ENCODE measurements at regions not wholly inside any gene's neighbourhood (a gene's known extent, or its start where the extent isn't known, plus 50 kb on each side); places are given as distances from the start of the nearest gene placed in this dataset.

DNA sequence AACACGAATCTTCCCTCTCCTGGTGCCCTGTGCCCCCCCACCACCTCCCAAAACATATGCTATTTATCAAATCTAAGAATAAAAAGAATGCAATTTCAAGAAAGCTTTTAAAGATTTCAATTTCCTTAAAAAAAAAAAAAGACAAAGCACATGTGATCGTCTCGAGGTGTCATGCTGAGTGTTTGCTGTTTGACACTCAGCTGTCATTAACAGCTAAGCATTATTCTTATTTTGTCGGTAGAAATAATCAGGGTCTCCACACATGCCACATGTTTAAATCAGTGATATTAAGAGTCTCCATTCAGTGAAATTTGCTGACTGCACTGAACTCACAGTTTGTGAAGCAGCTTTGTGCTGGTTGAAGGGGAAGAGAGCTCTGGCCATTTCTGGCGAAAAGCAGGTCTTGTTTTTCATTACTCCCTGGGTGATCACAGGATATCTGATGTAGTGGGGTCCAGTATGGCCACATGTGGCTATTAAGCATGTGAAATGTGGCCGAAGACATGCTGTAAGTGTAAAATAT, 281.8 kb downstream of the SATB1 start:
- no peak for TF ChIP-seq EZH2 (IDR thresholded peaks at IDR 0.05; ENCODE audit: insufficient read depth, low read length)
- TF ChIP-seq, protein P1, sequence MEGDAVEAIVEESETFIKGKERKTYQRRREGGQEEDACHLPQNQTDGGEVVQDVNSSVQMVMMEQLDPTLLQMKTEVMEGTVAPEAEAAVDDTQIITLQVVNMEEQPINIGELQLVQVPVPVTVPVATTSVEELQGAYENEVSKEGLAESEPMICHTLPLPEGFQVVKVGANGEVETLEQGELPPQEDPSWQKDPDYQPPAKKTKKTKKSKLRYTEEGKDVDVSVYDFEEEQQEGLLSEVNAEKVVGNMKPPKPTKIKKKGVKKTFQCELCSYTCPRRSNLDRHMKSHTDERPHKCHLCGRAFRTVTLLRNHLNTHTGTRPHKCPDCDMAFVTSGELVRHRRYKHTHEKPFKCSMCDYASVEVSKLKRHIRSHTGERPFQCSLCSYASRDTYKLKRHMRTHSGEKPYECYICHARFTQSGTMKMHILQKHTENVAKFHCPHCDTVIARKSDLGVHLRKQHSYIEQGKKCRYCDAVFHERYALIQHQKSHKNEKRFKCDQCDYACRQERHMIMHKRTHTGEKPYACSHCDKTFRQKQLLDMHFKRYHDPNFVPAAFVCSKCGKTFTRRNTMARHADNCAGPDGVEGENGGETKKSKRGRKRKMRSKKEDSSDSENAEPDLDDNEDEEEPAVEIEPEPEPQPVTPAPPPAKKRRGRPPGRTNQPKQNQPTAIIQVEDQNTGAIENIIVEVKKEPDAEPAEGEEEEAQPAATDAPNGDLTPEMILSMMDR (IDR thresholded peaks at IDR 0.05; ENCODE audit: insufficient read depth, low read depth, low read length) = no peak
- FAIRE-seq = no peak
- H3K27ac Mint-ChIP-seq (ENCODE audit: unreplicated experiment) = no peak overlapping the region

DNA sequence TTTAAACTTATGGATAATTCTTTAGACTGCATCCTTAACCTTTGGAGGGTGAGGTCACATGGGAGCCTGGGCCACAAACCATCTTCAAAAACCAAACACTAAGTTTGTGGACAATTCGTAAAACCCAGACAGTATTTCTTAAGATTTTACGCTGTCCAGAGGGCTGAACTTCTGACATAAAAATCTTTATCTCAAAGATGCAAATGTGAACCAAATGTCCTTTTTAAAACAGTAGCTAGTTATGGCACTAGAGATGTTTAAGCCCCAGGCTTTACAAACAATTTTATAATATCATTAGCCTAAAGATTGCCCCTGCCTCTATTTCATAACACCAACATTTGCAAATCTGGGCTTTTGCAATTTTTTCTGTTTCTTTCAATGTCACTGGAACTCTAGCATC, 287.2 kb downstream of the SATB1 start:
- Mint-ChIP-seq H3K36me3 (ENCODE audit: low read depth, unreplicated experiment) (no peaks in the 10 kb centered on the region), H3K9me3 (ENCODE audit: unreplicated experiment) (peaks cover 3% of the 10 kb centered on the region), H3K4me1 (ENCODE audit: low read depth, unreplicated experiment) (peaks cover 11% of the 10 kb centered on the region), H3K4me3 (ENCODE audit: unreplicated experiment) (no peak overlapping the region), H3K27me3 (ENCODE audit: low read depth, unreplicated experiment) (no peaks in the 10 kb centered on the region), H3K27ac (ENCODE audit: unreplicated experiment) (no peak overlapping the region)
- H3K4me1 ChIP-seq (ENCODE audit: insufficient read depth, low read length) = peaks cover 16% of the 10 kb centered on the region
- H3K27me3 ChIP-seq (ENCODE audit: insufficient read depth, low read length) = no peaks in the 10 kb centered on the region
- no peak overlapping the region for H3K4me2 ChIP-seq (ENCODE audit: low read length)
- no peaks in the 10 kb centered on the region for H3K9me3 ChIP-seq (ENCODE audit: insufficient read depth, low read depth, low read length)
- TF ChIP-seq EZH2 (IDR thresholded peaks at IDR 0.05; ENCODE audit: insufficient read depth, low read length) = no peak
- TF ChIP-seq, protein P1 (IDR thresholded peaks at IDR 0.05; ENCODE audit: insufficient read depth, low read depth, low read length) = no peak
- DNase-seq (ENCODE audit: low read depth) (no peak), FAIRE-seq (no peak)
- no peak overlapping the region for H3K27ac ChIP-seq (ENCODE audit: low read depth, low read length)
- H4K20me1 ChIP-seq (ENCODE audit: insufficient read depth, low read length) = no peaks in the 10 kb centered on the region
- H3K4me3 ChIP-seq (ENCODE audit: insufficient read depth, low read depth, low read length) = no peak overlapping the region
- no peaks in the 10 kb centered on the region for H3K36me3 ChIP-seq (ENCODE audit: insufficient read depth, low read length)
- no peak overlapping the region for H3K9ac ChIP-seq (ENCODE audit: low read length)
- H2AFZ ChIP-seq (ENCODE audit: low read depth, low read length) = no peak overlapping the region
- H3K79me2 ChIP-seq (ENCODE audit: insufficient read depth, low read length) = no peaks in the 10 kb centered on the region

More for the DNA sequence above, 281.8 kb downstream of the SATB1 start:
- H3K36me3 ChIP-seq (ENCODE audit: insufficient read depth, low read length) = no peaks in the 10 kb centered on the region
- H3K4me1 ChIP-seq (ENCODE audit: insufficient read depth, low read length) = no peaks in the 10 kb centered on the region
- H3K4me3 ChIP-seq (ENCODE audit: insufficient read depth, low read depth, low read length) = no peak overlapping the region
- no peak overlapping the region for H3K4me2 ChIP-seq (ENCODE audit: low read length)
- no peak overlapping the region for H3K4me3 Mint-ChIP-seq (ENCODE audit: unreplicated experiment)
- no peak overlapping the region for H3K27ac ChIP-seq (ENCODE audit: low read depth, low read length)
- no peaks in the 10 kb centered on the region for H3K79me2 ChIP-seq (ENCODE audit: insufficient read depth, low read length)
- H3K36me3 Mint-ChIP-seq (ENCODE audit: low read depth, unreplicated experiment) = no peaks in the 10 kb centered on the region
- H3K9me3 Mint-ChIP-seq (ENCODE audit: unreplicated experiment) = peaks cover 3% of the 10 kb centered on the region
- no peaks in the 10 kb centered on the region for H3K9me3 ChIP-seq (ENCODE audit: insufficient read depth, low read depth, low read length)
- no peaks in the 10 kb centered on the region for H3K27me3 ChIP-seq (ENCODE audit: insufficient read depth, low read length)
- no peak overlapping the region for H2AFZ ChIP-seq (ENCODE audit: low read depth, low read length)
- H3K9ac ChIP-seq (ENCODE audit: low read length) = no peak overlapping the region
- DNase-seq (ENCODE audit: low read depth) = no peak
- no peaks in the 10 kb centered on the region for H4K20me1 ChIP-seq (ENCODE audit: insufficient read depth, low read length)
- H3K4me1 Mint-ChIP-seq (ENCODE audit: low read depth, unreplicated experiment) = peaks cover 5% of the 10 kb centered on the region
- no peaks in the 10 kb centered on the region for H3K27me3 Mint-ChIP-seq (ENCODE audit: low read depth, unreplicated experiment)

DNA sequence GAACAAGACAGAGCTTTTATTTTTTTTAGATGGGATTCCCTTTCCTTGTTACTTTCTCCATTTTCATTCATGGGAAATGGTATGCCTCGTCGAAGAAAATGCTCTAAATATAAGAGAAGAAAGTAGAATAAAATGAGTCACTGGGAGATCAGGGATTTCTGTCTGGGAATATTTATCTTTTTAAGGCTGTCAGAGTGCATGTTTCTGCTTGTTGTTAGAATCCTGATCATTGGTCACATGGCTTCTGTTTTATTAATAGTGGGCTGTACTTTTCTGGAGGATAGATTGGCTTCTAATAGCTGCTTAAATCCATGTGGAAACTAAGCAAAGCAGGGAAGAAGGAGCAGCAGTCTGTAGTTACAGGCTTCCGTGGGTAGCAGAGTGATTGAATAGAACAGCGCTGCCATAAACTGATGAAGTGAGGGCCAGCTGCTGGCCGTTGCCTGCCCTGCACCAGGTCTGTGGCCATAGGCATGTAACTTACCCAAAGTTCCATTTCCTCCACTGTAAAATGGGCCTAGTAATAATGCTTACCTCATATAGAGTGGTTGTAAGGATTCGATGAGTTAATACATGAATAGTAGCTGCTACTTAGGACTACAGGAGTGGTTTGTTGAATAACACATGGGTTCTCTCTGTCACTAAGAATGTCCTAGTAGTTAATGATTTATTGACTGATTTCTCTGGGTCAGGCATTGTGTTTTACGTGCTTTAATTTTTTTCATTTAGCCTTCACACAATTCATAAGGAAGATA, 289.9 kb downstream of the SATB1 start:
- peak; percentile 50 for FAIRE-seq

More for the DNA sequence above, 289.9 kb downstream of the SATB1 start:
- H3K36me3 ChIP-seq (ENCODE audit: insufficient read depth, low read length) = no peaks in the 10 kb centered on the region
- no peaks in the 10 kb centered on the region for H3K27me3 ChIP-seq (ENCODE audit: insufficient read depth, low read length)
- no peaks in the 10 kb centered on the region for H3K27me3 Mint-ChIP-seq (ENCODE audit: low read depth, unreplicated experiment)
- H3K79me2 ChIP-seq (ENCODE audit: insufficient read depth, low read length) = no peaks in the 10 kb centered on the region
- H3K4me2 ChIP-seq (ENCODE audit: low read length) = peak overlapping the region; percentile 53
- no peaks in the 10 kb centered on the region for H3K36me3 Mint-ChIP-seq (ENCODE audit: low read depth, unreplicated experiment)
- TF ChIP-seq EZH2 (IDR thresholded peaks at IDR 0.05; ENCODE audit: insufficient read depth, low read length) = no peak
- TF ChIP-seq, protein P1 (IDR thresholded peaks at IDR 0.05; ENCODE audit: insufficient read depth, low read depth, low read length) = no peak
- DNase-seq (ENCODE audit: low read depth) = peak; percentile 34
- no peaks in the 10 kb centered on the region for H3K9me3 ChIP-seq (ENCODE audit: insufficient read depth, low read depth, low read length)
- H3K27ac Mint-ChIP-seq (ENCODE audit: unreplicated experiment) = peak overlapping the region; percentile 89
- H3K27ac ChIP-seq (ENCODE audit: low read depth, low read length) = peak overlapping the region; percentile 91
- H3K9me3 Mint-ChIP-seq (ENCODE audit: unreplicated experiment) = peaks cover 3% of the 10 kb centered on the region
- H3K4me3 Mint-ChIP-seq (ENCODE audit: unreplicated experiment) = no peak overlapping the region
- peak overlapping the region; percentile 31 for H2AFZ ChIP-seq (ENCODE audit: low read depth, low read length)
- H3K4me3 ChIP-seq (ENCODE audit: insufficient read depth, low read depth, low read length) = no peak overlapping the region
- H3K9ac ChIP-seq (ENCODE audit: low read length) = peak overlapping the region; percentile 45
- H3K4me1 Mint-ChIP-seq (ENCODE audit: low read depth, unreplicated experiment) = peaks cover 11% of the 10 kb centered on the region
- peaks cover 16% of the 10 kb centered on the region for H3K4me1 ChIP-seq (ENCODE audit: insufficient read depth, low read length)
- H4K20me1 ChIP-seq (ENCODE audit: insufficient read depth, low read length) = no peaks in the 10 kb centered on the region

Measured in astrocyte (in vitro differentiated cells and primary cell).